ENCODE measurements at regions not wholly inside any gene's neighbourhood (a gene's known extent, or its start where the extent isn't known, plus 50 kb on each side); places are given as distances from the start of the nearest gene placed in this dataset.

GRCh38 chr3:163139600-163139999, 1643.0 kb downstream of the OTOL1 start:
- TF ChIP-seq CTCF (IDR thresholded peaks at IDR 0.05) = no peak
- no peak for TF ChIP-seq POLR2A (IDR thresholded peaks at IDR 0.05)
